ENCODE measurements at regions not wholly inside any gene's neighbourhood (a gene's known extent, or its start where the extent isn't known, plus 50 kb on each side); places are given as distances from the start of the nearest gene placed in this dataset.
A peak's percentile ranks its signal among the peaks of the same experiment; 100 is the strongest.
"Not testable (repeated sequence)": the region's sequence is repeated elsewhere in the genome, so short reads cannot be mapped to it uniquely, and the experiment has no call there.

DNA sequence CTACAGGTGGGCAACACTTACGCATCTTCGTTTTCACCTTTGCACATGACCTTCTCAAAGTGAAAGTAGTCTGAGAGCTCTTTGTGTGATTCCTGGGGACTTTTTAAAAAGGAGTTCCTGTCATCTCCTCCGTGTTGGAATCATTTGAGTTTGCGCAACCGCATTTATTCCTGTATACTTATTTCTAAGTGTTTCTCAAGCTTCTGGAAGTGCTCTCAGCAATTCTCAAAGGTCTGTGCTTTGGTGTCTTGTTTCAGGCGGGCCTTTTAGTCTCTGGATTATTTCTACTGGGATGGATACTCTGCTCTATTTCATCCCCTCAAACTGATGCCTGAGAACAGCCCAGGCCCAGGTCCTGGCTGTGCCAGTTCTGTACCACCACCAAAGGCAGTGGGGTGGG, 226.5 kb upstream of the TUT7 start:
- Histone ChIP-seq H3K4me3 (no peak overlapping the region), H3K36me3 (no peaks in the 10 kb centered on the region), H3K9me3 (no peaks in the 10 kb centered on the region), H3K27me3 (no peaks in the 10 kb centered on the region)
- no peak for DNase-seq

- no peaks in the 10 kb centered on the region for H3K9me3 ChIP-seq
These were observed 224.5 kb upstream of the TUT7 start for GRCh38 chr9:86578722-86579121.

GRCh38 chr9:86577420-86578333, 223.5 kb upstream of the TUT7 start:
- H3K9me3 ChIP-seq, result no peaks in the 10 kb centered on the region
- H3K4me3 ChIP-seq, result no peak overlapping the region
- no peak for DNase-seq
- H3K36me3 ChIP-seq, result no peaks in the 10 kb centered on the region
- no peaks in the 10 kb centered on the region for H3K27me3 ChIP-seq

More at GRCh38 chr9:86578722-86579121, 224.5 kb upstream of the TUT7 start:
- H3K36me3 ChIP-seq, result no peaks in the 10 kb centered on the region
- no peaks in the 10 kb centered on the region for H3K27me3 ChIP-seq
- no peak for DNase-seq
- H3K4me3 ChIP-seq, result no peak overlapping the region

- Histone ChIP-seq H3K27me3 (no peaks in the 10 kb centered on the region), H3K9me3 (no peaks in the 10 kb centered on the region), H3K4me3 (no peak overlapping the region), H3K36me3 (no peaks in the 10 kb centered on the region)
- DNase-seq, result no peak
These were observed 221.8 kb upstream of the TUT7 start for GRCh38 chr9:86575825-86576525.

GRCh38 chr9:86575137-86575536, 220.9 kb upstream of the TUT7 start:
- no peak for DNase-seq
- no peaks in the 10 kb centered on the region for H3K9me3 ChIP-seq
- no peaks in the 10 kb centered on the region for H3K27me3 ChIP-seq
- H3K36me3 ChIP-seq, result no peaks in the 10 kb centered on the region
- H3K4me3 ChIP-seq, result no peak overlapping the region

DNA sequence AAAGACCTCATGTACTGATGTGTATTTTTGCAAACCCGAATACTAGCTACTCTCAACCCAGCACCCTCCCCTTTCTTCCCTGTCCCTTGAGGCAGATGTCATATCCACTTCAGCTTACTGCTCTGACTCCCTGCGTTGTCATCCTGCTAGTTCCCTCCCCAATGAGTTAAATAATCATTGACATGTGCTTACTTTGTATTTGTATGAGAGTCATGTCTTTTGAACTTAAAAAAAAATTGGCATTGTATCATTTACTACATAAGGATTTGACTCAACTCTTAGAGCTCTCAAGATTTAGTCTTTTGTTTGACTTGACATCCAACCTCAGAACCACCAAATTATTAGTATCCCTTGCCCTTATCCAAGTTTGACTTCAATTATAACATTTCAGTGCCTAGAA, 219.7 kb upstream of the TUT7 start:
- DNase-seq, result no peak
- H3K4me3 ChIP-seq, result no peak overlapping the region
- no peaks in the 10 kb centered on the region for H3K27me3 ChIP-seq
- H3K36me3 ChIP-seq, result no peaks in the 10 kb centered on the region
- no peaks in the 10 kb centered on the region for H3K9me3 ChIP-seq

DNA sequence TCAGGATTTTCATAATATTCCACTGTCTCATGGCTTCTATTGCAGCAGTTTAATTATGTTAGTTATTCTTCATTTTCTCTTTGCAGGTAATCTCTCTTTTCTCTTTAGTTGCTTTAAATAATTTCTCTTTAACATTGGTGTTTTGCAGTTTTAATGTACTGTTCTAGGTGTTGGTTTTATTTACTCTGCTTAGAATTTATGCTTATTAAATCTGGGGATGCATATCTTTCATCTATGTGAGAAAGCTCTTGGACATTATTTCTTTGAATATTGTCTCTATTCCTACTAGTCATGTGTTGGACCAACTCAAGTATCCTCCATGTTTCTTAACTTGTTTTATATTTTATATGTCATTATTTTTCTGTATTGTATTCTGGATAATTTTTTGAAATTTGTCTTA, 218.7 kb upstream of the TUT7 start:
- Histone ChIP-seq H3K4me3 (no peak overlapping the region), H3K36me3 (no peaks in the 10 kb centered on the region), H3K9me3 (no peaks in the 10 kb centered on the region), H3K27me3 (no peaks in the 10 kb centered on the region)
- no peak for DNase-seq

DNA sequence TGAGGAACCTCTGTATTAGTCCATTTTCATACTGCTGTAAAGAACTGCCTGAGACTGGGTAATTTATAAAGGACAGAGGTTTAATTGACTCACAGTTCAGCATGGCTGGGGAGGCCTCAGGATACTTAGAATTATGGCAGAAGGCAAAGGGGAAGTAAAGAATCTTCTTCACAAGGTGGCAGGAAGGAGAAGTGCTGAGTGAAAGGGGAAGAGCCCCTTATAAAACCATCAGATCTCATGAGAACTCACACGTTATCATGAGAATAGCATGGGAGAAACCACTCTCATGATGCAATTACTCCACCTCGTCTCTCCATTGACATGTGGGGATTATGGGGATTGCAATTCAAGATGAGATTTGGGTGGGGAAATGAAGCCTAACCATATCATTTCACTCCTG, 211.4 kb upstream of the TUT7 start:
- not testable (repeated sequence) for H3K9me3 ChIP-seq, H3K4me3 ChIP-seq, H3K36me3 ChIP-seq, H3K27me3 ChIP-seq, DNase-seq

DNA sequence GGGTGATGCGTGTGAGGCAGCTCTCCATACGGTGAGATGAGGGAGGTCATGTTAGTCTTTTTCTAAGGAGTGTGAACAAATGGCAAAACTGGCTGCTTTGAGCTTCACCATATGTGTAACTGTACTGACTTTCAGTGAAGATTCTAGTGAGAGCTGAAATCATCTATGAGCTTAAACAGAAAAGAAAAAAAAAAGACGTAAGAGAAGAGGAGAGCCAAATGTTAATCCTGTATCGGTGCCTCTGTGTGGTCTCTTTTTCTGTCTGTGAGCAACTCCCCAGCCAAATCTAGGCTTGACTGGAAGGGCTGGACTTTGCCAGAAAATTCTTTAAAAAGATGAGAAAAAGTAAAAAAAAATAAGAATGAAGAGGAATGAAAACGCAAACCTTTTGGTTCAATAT, 209.7 kb upstream of the TUT7 start:
- DNase-seq, result no peak
- Histone ChIP-seq H3K27me3 (no peaks in the 10 kb centered on the region), H3K9me3 (0 out of 2 replicates have a peak, but pooled peaks cover 2% of the 10 kb centered on the region), H3K4me3 (no peak overlapping the region), H3K36me3 (no peaks in the 10 kb centered on the region)

DNA sequence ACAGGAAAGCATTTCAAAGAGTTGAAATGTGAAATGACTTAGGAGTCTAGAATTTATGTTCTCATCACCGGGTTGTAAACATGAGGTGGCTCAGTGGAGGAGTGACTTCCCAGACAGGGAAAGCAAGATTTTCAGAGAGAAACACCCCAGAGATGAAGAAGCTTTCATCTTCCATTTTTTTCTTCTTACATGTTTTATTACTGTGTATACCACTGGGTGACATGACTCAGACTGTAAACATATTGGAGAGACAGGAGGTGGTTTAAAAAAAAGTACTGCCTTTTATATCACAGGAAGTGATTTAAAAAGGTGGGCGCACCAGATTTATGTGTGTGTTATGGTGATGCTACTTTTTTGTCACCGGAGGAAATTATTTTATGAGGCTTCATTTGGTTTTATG, 209.1 kb upstream of the TUT7 start:
- Histone ChIP-seq H3K4me3 (no peak overlapping the region), H3K27me3 (no peaks in the 10 kb centered on the region), H3K9me3 (0 out of 2 replicates have a peak, but pooled peaks cover 2% of the 10 kb centered on the region), H3K36me3 (no peaks in the 10 kb centered on the region)
- DNase-seq, result no peak

DNA sequence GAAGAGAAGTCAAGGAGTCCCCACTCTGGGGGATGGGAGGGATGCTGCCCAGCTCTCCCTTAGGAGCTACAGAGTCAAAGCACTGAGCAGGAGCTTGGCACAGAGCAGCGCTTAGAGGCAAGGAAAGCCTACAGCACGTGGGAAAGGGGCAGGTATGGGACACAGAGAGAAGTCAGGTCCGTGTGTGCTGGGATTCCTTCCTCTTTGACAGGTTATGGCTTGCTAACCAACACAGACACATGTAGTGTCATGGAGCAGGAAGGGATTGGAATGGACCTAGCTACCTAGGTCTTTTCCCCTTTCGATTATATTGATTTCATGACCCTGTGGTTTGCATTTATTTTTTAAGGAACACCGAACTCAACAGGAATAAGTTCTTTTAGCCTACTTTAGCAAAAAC, 208.5 kb upstream of the TUT7 start:
- Histone ChIP-seq H3K27me3 (no peaks in the 10 kb centered on the region), H3K36me3 (no peaks in the 10 kb centered on the region), H3K4me3 (no peak overlapping the region), H3K9me3 (0 out of 2 replicates have a peak, but pooled peaks cover 2% of the 10 kb centered on the region)
- no peak for DNase-seq

- H3K9me3 ChIP-seq, result 0 out of 2 replicates have a peak, but pooled peaks cover 4% of the 10 kb centered on the region
- no peak for DNase-seq
- H3K36me3 ChIP-seq, result no peaks in the 10 kb centered on the region
- no peak overlapping the region for H3K4me3 ChIP-seq
- no peaks in the 10 kb centered on the region for H3K27me3 ChIP-seq
These were observed 203.7 kb upstream of the TUT7 start for GRCh38 chr9:86557918-86558317.

DNA sequence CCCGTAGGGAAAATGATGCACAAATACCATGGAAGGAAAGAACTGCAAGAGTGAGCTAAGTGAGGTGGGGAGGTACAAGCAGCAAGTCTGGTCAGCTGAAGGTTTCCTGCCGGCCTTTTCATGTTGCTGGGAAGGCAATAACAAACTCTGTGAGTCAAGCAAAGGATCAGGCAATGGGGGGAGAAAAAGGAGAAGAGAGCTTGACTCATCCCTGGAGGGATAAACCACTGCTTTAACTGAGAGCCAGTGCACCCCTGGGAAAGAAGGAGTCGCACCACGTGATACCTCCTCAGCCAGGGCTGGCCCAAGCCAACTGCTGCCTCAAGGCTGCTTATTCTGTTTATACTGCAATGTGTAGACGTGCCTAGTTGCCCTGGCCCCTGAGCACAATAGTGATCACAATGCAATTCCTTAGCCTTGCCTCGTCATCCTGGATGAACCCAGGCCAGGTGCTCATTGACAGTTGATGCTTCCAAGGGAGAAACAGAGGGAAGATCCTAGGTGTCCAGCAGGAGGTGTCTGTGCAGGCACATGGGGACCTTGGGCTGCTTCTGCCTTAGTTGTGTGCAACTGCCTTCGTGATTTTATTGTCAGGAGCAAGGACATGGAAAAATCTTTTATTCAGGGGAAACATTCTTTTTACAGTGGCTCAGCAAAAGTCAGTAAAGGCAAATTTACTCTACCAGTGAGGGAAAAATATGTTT, 203.0 kb upstream of the TUT7 start:
- H3K27me3 ChIP-seq, result no peaks in the 10 kb centered on the region
- H3K4me3 ChIP-seq, result no peak overlapping the region

DNA sequence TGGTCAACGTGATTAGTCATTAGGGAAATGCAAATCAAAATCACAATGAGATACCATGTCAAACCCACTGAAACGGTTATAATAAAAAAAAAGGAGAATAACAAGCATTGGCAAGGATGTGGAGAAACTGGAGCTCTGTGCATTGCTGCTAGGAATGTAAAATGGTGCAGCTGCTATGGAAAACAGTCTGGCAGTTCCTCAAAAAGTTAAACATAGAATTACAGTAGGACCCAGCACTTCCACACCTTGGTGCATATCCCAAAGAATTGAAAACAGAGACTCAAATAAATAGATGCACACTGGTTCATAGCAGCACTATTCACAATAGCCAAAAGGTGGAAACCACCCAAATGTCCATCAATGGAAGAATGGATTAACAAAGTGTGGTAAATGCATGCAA, 201.5 kb upstream of the TUT7 start:
- Histone ChIP-seq H3K4me3 (no peak overlapping the region), H3K9me3 (0 out of 2 replicates have a peak, but pooled peaks cover 4% of the 10 kb centered on the region), H3K27me3 (no peaks in the 10 kb centered on the region), H3K36me3 (no peaks in the 10 kb centered on the region)
- DNase-seq, result no peak

More for the DNA sequence above, 203.0 kb upstream of the TUT7 start:
- DNase-seq, result peak; percentile 83
- Histone ChIP-seq H3K36me3 (no peaks in the 10 kb centered on the region), H3K9me3 (0 out of 2 replicates have a peak, but pooled peaks cover 4% of the 10 kb centered on the region)

GRCh38 chr9:86550401-86550800, 196.2 kb upstream of the TUT7 start:
- no peak overlapping the region for H3K4me3 ChIP-seq
- H3K9me3 ChIP-seq, result 0 out of 2 replicates have a peak, but pooled peaks cover 4% of the 10 kb centered on the region
- no peaks in the 10 kb centered on the region for H3K36me3 ChIP-seq
- DNase-seq, result no peak
- no peaks in the 10 kb centered on the region for H3K27me3 ChIP-seq

- Histone ChIP-seq H3K36me3 (no peaks in the 10 kb centered on the region), H3K4me3 (no peak overlapping the region), H3K9me3 (0 out of 2 replicates have a peak, but pooled peaks cover under 1% of the 10 kb centered on the region), H3K27me3 (no peaks in the 10 kb centered on the region)
- no peak for DNase-seq
These were observed 195.7 kb upstream of the TUT7 start for GRCh38 chr9:86549920-86550319.

- no peaks in the 10 kb centered on the region for H3K36me3 ChIP-seq
- peak; percentile 61 for DNase-seq
- H3K4me3 ChIP-seq, result no peak overlapping the region
- no peaks in the 10 kb centered on the region for H3K27me3 ChIP-seq
- H3K9me3 ChIP-seq, result no peaks in the 10 kb centered on the region
These were observed 195.2 kb upstream of the TUT7 start for GRCh38 chr9:86549401-86549811.
